ENCODE measurements at regions not wholly inside any gene's neighbourhood (a gene's known extent, or its start where the extent isn't known, plus 50 kb on each side); places are given as distances from the start of the nearest gene placed in this dataset.
"Not testable (repeated sequence)": the region's sequence is repeated elsewhere in the genome, so short reads cannot be mapped to it uniquely, and the experiment has no call there.

- H3K27me3 ChIP-seq (ENCODE audit: control insufficient read depth, insufficient read depth, low read length) = no peaks in the 10 kb centered on the region
- H3K9ac ChIP-seq (ENCODE audit: low read length) = no peak overlapping the region
- H3K36me3 ChIP-seq (ENCODE audit: control insufficient read depth, insufficient read depth, low read length) = no peaks in the 10 kb centered on the region
- no peak overlapping the region for H3K4me3 ChIP-seq (ENCODE audit: low read depth, low read length)
- H3K4me1 ChIP-seq (ENCODE audit: control insufficient read depth, insufficient read depth, low read length) = no peaks in the 10 kb centered on the region
- no peaks in the 10 kb centered on the region for H3K9me3 ChIP-seq (ENCODE audit: control insufficient read depth, insufficient read depth, low read depth, low read length)
- H3K27ac ChIP-seq (ENCODE audit: low read depth, low read length) = no peak overlapping the region
Measured at GRCh38 chr6:50993941-50994720, 175.5 kb downstream of the TFAP2B start.

- no peaks in the 10 kb centered on the region for H3K9me3 ChIP-seq (ENCODE audit: control insufficient read depth, insufficient read depth, low read depth, low read length)
- H3K27ac ChIP-seq (ENCODE audit: low read depth, low read length) = no peak overlapping the region
- H3K4me1 ChIP-seq (ENCODE audit: control insufficient read depth, insufficient read depth, low read length) = no peaks in the 10 kb centered on the region
- H3K27me3 ChIP-seq (ENCODE audit: control insufficient read depth, insufficient read depth, low read length) = no peaks in the 10 kb centered on the region
- H3K4me3 ChIP-seq (ENCODE audit: low read depth, low read length) = no peak overlapping the region
- no peaks in the 10 kb centered on the region for H3K36me3 ChIP-seq (ENCODE audit: control insufficient read depth, insufficient read depth, low read length)
- no peak overlapping the region for H3K9ac ChIP-seq (ENCODE audit: low read length)
Measured at GRCh38 chr6:50995036-50995435, 176.4 kb downstream of the TFAP2B start.

- no peaks in the 10 kb centered on the region for H3K9me3 ChIP-seq (ENCODE audit: control insufficient read depth, insufficient read depth, low read depth, low read length)
- H3K27ac ChIP-seq (ENCODE audit: low read depth, low read length) = no peak overlapping the region
- no peaks in the 10 kb centered on the region for H3K27me3 ChIP-seq (ENCODE audit: control insufficient read depth, insufficient read depth, low read length)
- H3K9ac ChIP-seq (ENCODE audit: low read length) = no peak overlapping the region
- no peaks in the 10 kb centered on the region for H3K36me3 ChIP-seq (ENCODE audit: control insufficient read depth, insufficient read depth, low read length)
- no peaks in the 10 kb centered on the region for H3K4me1 ChIP-seq (ENCODE audit: control insufficient read depth, insufficient read depth, low read length)
- no peak overlapping the region for H3K4me3 ChIP-seq (ENCODE audit: low read depth, low read length)
Measured at GRCh38 chr6:50998905-50999304, 180.2 kb downstream of the TFAP2B start.

- no peaks in the 10 kb centered on the region for H3K36me3 ChIP-seq (ENCODE audit: control insufficient read depth, insufficient read depth, low read length)
- H3K9me3 ChIP-seq (ENCODE audit: control insufficient read depth, insufficient read depth, low read depth, low read length) = no peaks in the 10 kb centered on the region
- H3K27me3 ChIP-seq (ENCODE audit: control insufficient read depth, insufficient read depth, low read length) = no peaks in the 10 kb centered on the region
- H3K4me1 ChIP-seq (ENCODE audit: control insufficient read depth, insufficient read depth, low read length) = no peaks in the 10 kb centered on the region
- H3K4me3 ChIP-seq (ENCODE audit: low read depth, low read length) = no peak overlapping the region
- no peak overlapping the region for H3K9ac ChIP-seq (ENCODE audit: low read length)
- H3K27ac ChIP-seq (ENCODE audit: low read depth, low read length) = no peak overlapping the region
Measured at GRCh38 chr6:51001399-51001798, 182.7 kb downstream of the TFAP2B start.

- no peaks in the 10 kb centered on the region for H3K9me3 ChIP-seq (ENCODE audit: control insufficient read depth, insufficient read depth, low read depth, low read length)
- H3K27ac ChIP-seq (ENCODE audit: low read depth, low read length) = no peak overlapping the region
- H3K4me1 ChIP-seq (ENCODE audit: control insufficient read depth, insufficient read depth, low read length) = no peaks in the 10 kb centered on the region
- no peak overlapping the region for H3K4me3 ChIP-seq (ENCODE audit: low read depth, low read length)
- H3K9ac ChIP-seq (ENCODE audit: low read length) = no peak overlapping the region
- no peaks in the 10 kb centered on the region for H3K36me3 ChIP-seq (ENCODE audit: control insufficient read depth, insufficient read depth, low read length)
- H3K27me3 ChIP-seq (ENCODE audit: control insufficient read depth, insufficient read depth, low read length) = no peaks in the 10 kb centered on the region
Measured at GRCh38 chr6:51004380-51004779, 185.7 kb downstream of the TFAP2B start.

- no peaks in the 10 kb centered on the region for H3K27me3 ChIP-seq (ENCODE audit: control insufficient read depth, insufficient read depth, low read length)
- H3K4me1 ChIP-seq (ENCODE audit: control insufficient read depth, insufficient read depth, low read length) = no peaks in the 10 kb centered on the region
- no peaks in the 10 kb centered on the region for H3K36me3 ChIP-seq (ENCODE audit: control insufficient read depth, insufficient read depth, low read length)
- H3K27ac ChIP-seq (ENCODE audit: low read depth, low read length) = no peak overlapping the region
- no peak overlapping the region for H3K4me3 ChIP-seq (ENCODE audit: low read depth, low read length)
- no peak overlapping the region for H3K9ac ChIP-seq (ENCODE audit: low read length)
- H3K9me3 ChIP-seq (ENCODE audit: control insufficient read depth, insufficient read depth, low read depth, low read length) = no peaks in the 10 kb centered on the region
Measured at GRCh38 chr6:51005779-51006178, 187.1 kb downstream of the TFAP2B start.

GRCh38 chr6:51007237-51007636 lies 188.6 kb downstream of the TFAP2B start:
- Histone ChIP-seq H3K9me3 (ENCODE audit: control insufficient read depth, insufficient read depth, low read depth, low read length) (no peaks in the 10 kb centered on the region), H3K4me3 (ENCODE audit: low read depth, low read length) (no peak overlapping the region), H3K27ac (ENCODE audit: low read depth, low read length) (no peak overlapping the region), H3K36me3 (ENCODE audit: control insufficient read depth, insufficient read depth, low read length) (no peaks in the 10 kb centered on the region), H3K4me1 (ENCODE audit: control insufficient read depth, insufficient read depth, low read length) (no peaks in the 10 kb centered on the region), H3K27me3 (ENCODE audit: control insufficient read depth, insufficient read depth, low read length) (no peaks in the 10 kb centered on the region), H3K9ac (ENCODE audit: low read length) (no peak overlapping the region)

- H3K9me3 ChIP-seq (ENCODE audit: control insufficient read depth, insufficient read depth, low read depth, low read length); H3K4me1 ChIP-seq (ENCODE audit: control insufficient read depth, insufficient read depth, low read length); H3K9ac ChIP-seq (ENCODE audit: low read length); H3K36me3 ChIP-seq (ENCODE audit: control insufficient read depth, insufficient read depth, low read length); H3K27me3 ChIP-seq (ENCODE audit: control insufficient read depth, insufficient read depth, low read length); H3K27ac ChIP-seq (ENCODE audit: low read depth, low read length); H3K4me3 ChIP-seq (ENCODE audit: low read depth, low read length): not testable (repeated sequence)
Measured at GRCh38 chr6:51008693-51009092, 190.0 kb downstream of the TFAP2B start.

GRCh38 chr6:51013376-51013775 lies 194.7 kb downstream of the TFAP2B start:
- no peak overlapping the region for H3K4me3 ChIP-seq (ENCODE audit: low read depth, low read length)
- H3K9me3 ChIP-seq (ENCODE audit: control insufficient read depth, insufficient read depth, low read depth, low read length) = no peaks in the 10 kb centered on the region
- no peaks in the 10 kb centered on the region for H3K27me3 ChIP-seq (ENCODE audit: control insufficient read depth, insufficient read depth, low read length)
- no peaks in the 10 kb centered on the region for H3K4me1 ChIP-seq (ENCODE audit: control insufficient read depth, insufficient read depth, low read length)
- no peak overlapping the region for H3K27ac ChIP-seq (ENCODE audit: low read depth, low read length)
- no peaks in the 10 kb centered on the region for H3K36me3 ChIP-seq (ENCODE audit: control insufficient read depth, insufficient read depth, low read length)
- H3K9ac ChIP-seq (ENCODE audit: low read length) = no peak overlapping the region

GRCh38 chr6:51015394-51015793 lies 196.7 kb downstream of the TFAP2B start:
- Histone ChIP-seq H3K36me3 (ENCODE audit: control insufficient read depth, insufficient read depth, low read length) (no peaks in the 10 kb centered on the region), H3K4me1 (ENCODE audit: control insufficient read depth, insufficient read depth, low read length) (no peaks in the 10 kb centered on the region), H3K9me3 (ENCODE audit: control insufficient read depth, insufficient read depth, low read depth, low read length) (no peaks in the 10 kb centered on the region), H3K27ac (ENCODE audit: low read depth, low read length) (no peak overlapping the region), H3K4me3 (ENCODE audit: low read depth, low read length) (no peak overlapping the region), H3K9ac (ENCODE audit: low read length) (no peak overlapping the region), H3K27me3 (ENCODE audit: control insufficient read depth, insufficient read depth, low read length) (no peaks in the 10 kb centered on the region)

GRCh38 chr6:51016489-51016888 lies 197.8 kb downstream of the TFAP2B start:
- Histone ChIP-seq H3K36me3 (ENCODE audit: control insufficient read depth, insufficient read depth, low read length) (no peaks in the 10 kb centered on the region), H3K4me1 (ENCODE audit: control insufficient read depth, insufficient read depth, low read length) (no peaks in the 10 kb centered on the region), H3K4me3 (ENCODE audit: low read depth, low read length) (no peak overlapping the region), H3K9me3 (ENCODE audit: control insufficient read depth, insufficient read depth, low read depth, low read length) (no peaks in the 10 kb centered on the region), H3K9ac (ENCODE audit: low read length) (no peak overlapping the region), H3K27me3 (ENCODE audit: control insufficient read depth, insufficient read depth, low read length) (no peaks in the 10 kb centered on the region), H3K27ac (ENCODE audit: low read depth, low read length) (no peak overlapping the region)
